GM12874 (cell line): ENCODE measurements at regions not wholly inside any gene's neighbourhood (a gene's known extent, or its start where the extent isn't known, plus 50 kb on each side); places are given as distances from the start of the nearest gene placed in this dataset.

Source experiments
- CTCF ChIP-seq: IDR thresholded peaks from 2 replicates; pipeline ENCODE4 v1.5.1; 2011; ENCODE audit warnings: low read depth, mild to moderate bottlenecking, control low read depth, low read length, moderate library complexity; ENCODE audit not compliant: insufficient read depth

- no peak for TF ChIP-seq CTCF
Measured at GRCh38 chr19:32178401-32178800, 167.0 kb upstream of the ZNF507 start.

GRCh38 chr19:32178956-32179355, 166.5 kb upstream of the ZNF507 start:
- no peak for TF ChIP-seq CTCF

DNA sequence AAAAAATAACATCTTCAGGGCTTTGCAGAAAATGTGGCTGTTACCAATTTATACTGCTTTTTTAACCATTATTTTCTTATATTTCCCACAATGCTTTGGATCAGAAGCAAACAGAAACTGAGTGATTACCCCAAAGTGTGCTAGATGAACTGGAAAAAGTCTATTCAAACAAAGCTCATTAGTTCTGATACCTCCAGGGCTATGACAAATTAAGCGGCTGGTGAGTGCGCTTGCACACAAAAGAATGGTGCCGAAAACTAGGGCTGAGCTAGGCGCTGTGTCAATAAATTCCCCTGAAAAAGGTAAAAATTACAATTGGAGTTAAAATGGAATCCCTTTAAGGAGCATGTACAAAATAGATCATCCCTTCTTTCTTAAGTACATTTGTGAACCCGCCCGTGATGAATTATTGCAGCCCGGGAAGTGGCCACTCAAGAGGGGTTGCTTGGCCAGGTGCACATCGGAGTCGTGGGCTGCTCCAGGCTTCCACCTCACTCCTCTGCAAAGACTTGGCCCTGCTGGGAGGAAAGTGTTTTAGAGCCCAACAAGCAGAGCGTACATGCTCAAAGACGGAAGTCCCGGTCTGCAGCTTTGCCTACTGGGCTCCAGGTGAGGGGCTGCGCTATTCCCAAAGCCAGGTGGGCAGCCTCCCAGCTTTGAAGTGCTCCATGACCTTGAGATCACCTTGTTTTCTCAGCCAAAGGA, 164.0 kb upstream of the ZNF507 start:
- no peak for TF ChIP-seq CTCF

GRCh38 chr19:32186542-32187330, 158.7 kb upstream of the ZNF507 start:
- TF ChIP-seq CTCF = no peak

- TF ChIP-seq CTCF = no peak
Measured at GRCh38 chr19:32188921-32189320, 156.5 kb upstream of the ZNF507 start.

DNA sequence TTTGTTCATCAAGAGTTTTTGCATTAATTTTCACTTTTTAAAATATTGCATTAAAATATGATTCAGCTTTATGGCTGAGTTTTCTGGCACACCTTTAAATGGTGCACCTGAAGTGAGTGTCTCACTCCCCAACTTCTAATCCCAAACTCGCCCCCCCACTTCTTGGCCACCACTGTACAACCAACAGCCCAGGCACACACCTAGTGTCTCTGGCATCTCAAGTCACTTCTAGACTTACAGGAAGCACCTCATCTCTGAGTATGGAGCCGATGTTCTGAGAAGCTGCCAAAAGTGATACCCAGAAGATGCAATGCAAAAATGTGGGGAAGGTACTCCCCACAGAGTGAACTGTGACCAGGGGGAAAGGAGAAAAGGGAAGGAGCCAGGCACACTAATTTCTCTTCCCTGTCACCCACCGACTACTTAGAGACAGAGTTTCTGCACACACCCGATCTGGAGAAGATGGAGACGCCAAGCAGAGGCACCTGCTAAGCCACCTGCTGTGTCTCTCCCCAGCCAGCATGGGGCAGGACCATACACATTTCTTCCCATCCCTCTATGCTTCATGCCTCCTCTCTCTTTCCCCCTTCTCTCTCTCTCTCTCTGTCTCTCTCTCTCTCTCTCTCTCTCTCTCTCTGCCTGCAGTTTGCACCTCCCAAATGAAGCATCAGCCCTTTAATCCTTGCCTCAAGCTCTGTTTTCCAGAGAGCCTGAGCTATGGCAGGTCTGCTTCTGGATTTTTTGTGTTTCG, 155.3 kb upstream of the ZNF507 start:
- TF ChIP-seq CTCF = no peak

GRCh38 chr19:32191921-32192320, 153.5 kb upstream of the ZNF507 start:
- no peak for TF ChIP-seq CTCF
